ENCODE measurements at regions not wholly inside any gene's neighbourhood (a gene's known extent, or its start where the extent isn't known, plus 50 kb on each side); places are given as distances from the start of the nearest gene placed in this dataset.
A peak's percentile ranks its signal among the peaks of the same experiment; 100 is the strongest.

DNA sequence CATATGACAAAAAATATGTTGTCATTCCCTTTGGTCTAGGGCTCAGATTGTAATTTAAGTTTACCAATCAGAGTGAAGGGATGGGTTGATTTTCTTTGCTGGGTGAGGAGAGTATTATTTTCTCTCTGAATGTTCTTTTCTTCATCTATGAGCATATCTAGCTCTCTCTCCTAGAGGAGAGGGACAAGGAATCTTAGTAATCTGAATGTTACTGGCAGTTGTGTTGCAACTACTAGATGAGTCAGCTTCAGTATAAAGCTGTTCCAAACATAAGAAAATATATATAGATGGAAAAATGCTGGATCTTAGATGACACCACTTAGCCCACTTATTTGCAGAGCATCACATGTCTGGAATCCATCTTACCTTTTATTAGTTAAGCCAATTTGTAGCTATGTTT lies 259.3 kb downstream of the TUSC1 start:
- H3K27ac ChIP-seq (ENCODE audit: low read depth in 1 of 2, low read length in 1 of 2), result no peak overlapping the region
- DNase-seq (no peak), ATAC-seq (ENCODE audit: insufficient read depth, low FRiP score) (no peak)
- H3K4me1 ChIP-seq (ENCODE audit: control insufficient read depth in 5 of 5, insufficient read depth in 5 of 5, low read length in 5 of 5), result peaks cover 0 to 5% (median 0%) of the 10 kb centered on the region in 5 donors
- H3K27me3 ChIP-seq (ENCODE audit: control insufficient read depth in 3 of 3, insufficient read depth in 3 of 3, low read length in 2 of 3), result no peaks in the 10 kb centered on the region
- TF ChIP-seq, protein P1, sequence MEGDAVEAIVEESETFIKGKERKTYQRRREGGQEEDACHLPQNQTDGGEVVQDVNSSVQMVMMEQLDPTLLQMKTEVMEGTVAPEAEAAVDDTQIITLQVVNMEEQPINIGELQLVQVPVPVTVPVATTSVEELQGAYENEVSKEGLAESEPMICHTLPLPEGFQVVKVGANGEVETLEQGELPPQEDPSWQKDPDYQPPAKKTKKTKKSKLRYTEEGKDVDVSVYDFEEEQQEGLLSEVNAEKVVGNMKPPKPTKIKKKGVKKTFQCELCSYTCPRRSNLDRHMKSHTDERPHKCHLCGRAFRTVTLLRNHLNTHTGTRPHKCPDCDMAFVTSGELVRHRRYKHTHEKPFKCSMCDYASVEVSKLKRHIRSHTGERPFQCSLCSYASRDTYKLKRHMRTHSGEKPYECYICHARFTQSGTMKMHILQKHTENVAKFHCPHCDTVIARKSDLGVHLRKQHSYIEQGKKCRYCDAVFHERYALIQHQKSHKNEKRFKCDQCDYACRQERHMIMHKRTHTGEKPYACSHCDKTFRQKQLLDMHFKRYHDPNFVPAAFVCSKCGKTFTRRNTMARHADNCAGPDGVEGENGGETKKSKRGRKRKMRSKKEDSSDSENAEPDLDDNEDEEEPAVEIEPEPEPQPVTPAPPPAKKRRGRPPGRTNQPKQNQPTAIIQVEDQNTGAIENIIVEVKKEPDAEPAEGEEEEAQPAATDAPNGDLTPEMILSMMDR (IDR thresholded peaks at IDR 0.05; ENCODE audit: control extremely low read depth, extremely low read depth), result no peak
- no peak overlapping the region for H3K4me3 ChIP-seq
- no peak overlapping the region for H3K9ac ChIP-seq (ENCODE audit: insufficient read depth in 1 of 2, low read length in 2 of 2)
- no peaks in the 10 kb centered on the region for H3K9me3 ChIP-seq (ENCODE audit: control insufficient read depth in 4 of 4, insufficient read depth in 3 of 4, low read length in 3 of 4)
- H3K36me3 ChIP-seq (ENCODE audit: control insufficient read depth in 4 of 4, insufficient read depth in 4 of 4, low read length in 4 of 4), result no peaks in the 10 kb centered on the region

DNA sequence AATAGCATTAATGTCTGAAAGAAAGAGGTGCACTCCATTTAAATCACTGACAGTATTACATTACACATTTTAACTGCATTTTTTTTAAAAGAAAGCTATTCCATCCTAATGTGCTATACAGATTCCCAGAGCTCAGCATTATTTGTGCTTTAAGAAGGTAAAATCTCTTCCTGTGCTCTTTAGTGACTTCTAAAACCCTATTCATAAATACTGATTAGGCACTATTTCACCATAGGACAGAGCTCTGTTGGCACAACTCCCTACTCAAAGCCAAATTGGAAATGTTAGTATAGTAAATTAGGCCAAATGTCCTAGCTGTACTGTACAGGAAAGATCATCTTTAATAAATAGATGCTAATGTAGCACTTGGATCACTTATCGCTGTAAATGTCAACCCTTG lies 262.5 kb downstream of the TUSC1 start:
- 53 to 84% methylated on average over 1 of the region's 1 CpG for WGBS, 2 donors
- H3K36me3 ChIP-seq (ENCODE audit: control insufficient read depth in 4 of 4, insufficient read depth in 4 of 4, low read length in 4 of 4), result no peaks in the 10 kb centered on the region
- H3K4me1 ChIP-seq (ENCODE audit: control insufficient read depth in 5 of 5, insufficient read depth in 5 of 5, low read length in 5 of 5), result peaks cover 0 to 5% (median 0%) of the 10 kb centered on the region in 5 donors
- H3K9me3 ChIP-seq (ENCODE audit: control insufficient read depth in 4 of 4, insufficient read depth in 3 of 4, low read length in 3 of 4), result peaks cover 0 to 3% (median 0%) of the 10 kb centered on the region in 4 donors
- no peak overlapping the region for H3K9ac ChIP-seq (ENCODE audit: insufficient read depth in 1 of 2, low read length in 2 of 2)
- TF ChIP-seq, protein P1 (IDR thresholded peaks at IDR 0.05; ENCODE audit: control extremely low read depth, extremely low read depth), result no peak
- DNase-seq (peak in 2 of 3 donors; percentile 3 to 28), ATAC-seq (ENCODE audit: insufficient read depth, low FRiP score) (no peak)
- no peak overlapping the region for H3K27ac ChIP-seq (ENCODE audit: low read depth in 1 of 2, low read length in 1 of 2)
- H3K27me3 ChIP-seq (ENCODE audit: control insufficient read depth in 3 of 3, insufficient read depth in 3 of 3, low read length in 2 of 3), result no peaks in the 10 kb centered on the region
- no peak overlapping the region for H3K4me3 ChIP-seq

DNA sequence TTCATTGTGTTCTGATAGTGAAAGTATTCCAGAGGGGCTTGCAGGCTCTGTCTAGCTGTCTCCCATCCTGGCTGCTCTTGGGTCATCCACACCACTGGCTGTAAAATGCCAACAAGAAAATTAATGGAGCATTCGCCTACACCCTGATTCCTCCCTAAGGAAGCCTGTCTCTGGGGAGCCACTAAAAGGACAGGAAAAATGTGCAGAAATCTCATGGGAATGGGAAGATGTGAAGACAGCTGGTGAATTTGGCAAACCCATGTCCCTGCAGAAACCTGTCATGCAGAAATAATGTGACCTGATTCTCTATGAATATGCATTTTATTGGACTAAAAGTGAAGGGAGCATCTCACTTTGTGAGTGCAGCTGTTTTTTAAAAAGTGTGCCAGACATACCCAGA lies 265.6 kb downstream of the TUSC1 start:
- TF ChIP-seq, protein P1 (IDR thresholded peaks at IDR 0.05; ENCODE audit: control extremely low read depth, extremely low read depth), result no peak
- 84% methylated on average over 1 of the region's 1 CpG for WGBS, 2 donors
- DNase-seq, result no peak

DNA sequence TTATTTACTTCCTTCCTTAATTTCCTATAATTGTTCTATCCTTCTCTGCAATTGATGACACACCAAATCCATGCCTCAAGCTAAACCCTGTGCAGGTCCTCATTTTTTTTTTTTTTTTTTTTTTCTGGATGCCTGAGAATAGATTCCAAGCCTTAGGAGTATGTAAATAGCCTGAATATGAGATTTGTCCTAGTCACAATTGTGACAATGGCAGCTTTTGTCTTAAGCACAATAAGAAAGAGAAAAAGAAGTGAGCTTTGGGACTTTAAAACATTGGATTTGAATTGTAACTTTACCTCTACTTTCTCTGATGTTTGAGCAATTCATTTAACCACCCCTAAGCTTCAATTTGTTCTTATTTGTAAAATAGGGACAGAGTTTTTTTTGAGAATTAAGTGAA lies 280.5 kb downstream of the TUSC1 start:
- DNase-seq, result no peak
- H3K27me3 ChIP-seq (ENCODE audit: control insufficient read depth in 3 of 3, insufficient read depth in 3 of 3, low read length in 2 of 3), result no peaks in the 10 kb centered on the region
- H3K9me3 ChIP-seq (ENCODE audit: control insufficient read depth in 4 of 4, insufficient read depth in 3 of 4, low read length in 3 of 4), result peaks cover 0 to 3% (median 0%) of the 10 kb centered on the region in 4 donors
- ATAC-seq (ENCODE audit: insufficient read depth, low FRiP score), result no peak
- no peak overlapping the region for H3K27ac ChIP-seq (ENCODE audit: low read depth in 1 of 2, low read length in 1 of 2)
- no peaks in the 10 kb centered on the region for H3K36me3 ChIP-seq (ENCODE audit: control insufficient read depth in 4 of 4, insufficient read depth in 4 of 4, low read length in 4 of 4)
- H3K4me1 ChIP-seq (ENCODE audit: control insufficient read depth in 5 of 5, insufficient read depth in 5 of 5, low read length in 5 of 5), result no peaks in the 10 kb centered on the region
- no peak overlapping the region for H3K9ac ChIP-seq (ENCODE audit: insufficient read depth in 1 of 2, low read length in 2 of 2)
- H3K4me3 ChIP-seq, result no peak overlapping the region
- TF ChIP-seq, protein P1 (IDR thresholded peaks at IDR 0.05; ENCODE audit: control extremely low read depth, extremely low read depth), result no peak

More for the DNA sequence above, 265.6 kb downstream of the TUSC1 start:
- Histone ChIP-seq H3K36me3 (ENCODE audit: control insufficient read depth in 4 of 4, insufficient read depth in 4 of 4, low read length in 4 of 4) (no peaks in the 10 kb centered on the region), H3K4me3 (no peak overlapping the region), H3K9ac (ENCODE audit: insufficient read depth in 1 of 2, low read length in 2 of 2) (no peak overlapping the region), H3K27me3 (ENCODE audit: control insufficient read depth in 3 of 3, insufficient read depth in 3 of 3, low read length in 2 of 3) (no peaks in the 10 kb centered on the region), H3K27ac (ENCODE audit: low read depth in 1 of 2, low read length in 1 of 2) (no peak overlapping the region), H3K9me3 (ENCODE audit: control insufficient read depth in 4 of 4, insufficient read depth in 3 of 4, low read length in 3 of 4) (peaks cover 0 to 3% (median 0%) of the 10 kb centered on the region in 4 donors), H3K4me1 (ENCODE audit: control insufficient read depth in 5 of 5, insufficient read depth in 5 of 5, low read length in 5 of 5) (peaks cover 0 to 5% (median 0%) of the 10 kb centered on the region in 5 donors)
- ATAC-seq (ENCODE audit: insufficient read depth, low FRiP score), result no peak

All from lung (tissue), 11 donors.